ENCODE measurements at regions not wholly inside any gene's neighbourhood (a gene's known extent, or its start where the extent isn't known, plus 50 kb on each side); places are given as distances from the start of the nearest gene placed in this dataset.

- TF ChIP-seq CTCF (IDR thresholded peaks at IDR 0.05), result no peak
- DNase-seq (ENCODE audit: low spot score), result no peak
- Histone ChIP-seq H3K27ac (no peak overlapping the region), H3K4me3 (no peak overlapping the region)
Observed at GRCh38 chr3:94525043-94525442, 462.2 kb downstream of the NSUN3 start.

- no peak for TF ChIP-seq CTCF (IDR thresholded peaks at IDR 0.05)
Observed at GRCh38 chr3:94529816-94530215, 467.0 kb downstream of the NSUN3 start.

GRCh38 chr3:94532951-94533350 lies 470.1 kb downstream of the NSUN3 start:
- no peak for DNase-seq (ENCODE audit: low spot score)
- TF ChIP-seq CTCF (IDR thresholded peaks at IDR 0.05), result no peak
- Histone ChIP-seq H3K4me3 (no peak overlapping the region), H3K27ac (no peak overlapping the region)

More at GRCh38 chr3:94529816-94530215, 467.0 kb downstream of the NSUN3 start:
- DNase-seq (ENCODE audit: low spot score), result no peak
- Histone ChIP-seq H3K4me3 (no peak overlapping the region), H3K27ac (no peak overlapping the region)

GRCh38 chr3:94539937-94540336 lies 477.1 kb downstream of the NSUN3 start:
- no peak for TF ChIP-seq CTCF (IDR thresholded peaks at IDR 0.05)
- Histone ChIP-seq H3K27ac (no peak overlapping the region), H3K4me3 (no peak overlapping the region)
- DNase-seq (ENCODE audit: low spot score), result no peak

- no peak for DNase-seq (ENCODE audit: low spot score)
- H3K4me3 ChIP-seq, result no peak overlapping the region
- H3K27ac ChIP-seq, result no peak overlapping the region
- TF ChIP-seq CTCF (IDR thresholded peaks at IDR 0.05), result no peak
Observed at GRCh38 chr3:94543161-94543560, 480.3 kb downstream of the NSUN3 start.

GRCh38 chr3:94544131-94544789 lies 481.4 kb downstream of the NSUN3 start:
- no peak for DNase-seq (ENCODE audit: low spot score)
- no peak overlapping the region for H3K27ac ChIP-seq
- H3K4me3 ChIP-seq, result no peak overlapping the region
- no peak for TF ChIP-seq CTCF (IDR thresholded peaks at IDR 0.05)

GRCh38 chr3:94548581-94549316 lies 485.9 kb downstream of the NSUN3 start:
- no peak overlapping the region for H3K4me3 ChIP-seq
- H3K27ac ChIP-seq, result no peak overlapping the region
- no peak for DNase-seq (ENCODE audit: low spot score)
- no peak for TF ChIP-seq CTCF (IDR thresholded peaks at IDR 0.05)

Measured in coronary artery (tissue), 2 donors.